ENCODE measurements at regions not wholly inside any gene's neighbourhood (a gene's known extent, or its start where the extent isn't known, plus 50 kb on each side); places are given as distances from the start of the nearest gene placed in this dataset.
"Not testable (repeated sequence)": the region's sequence is repeated elsewhere in the genome, so short reads cannot be mapped to it uniquely, and the experiment has no call there.

DNA sequence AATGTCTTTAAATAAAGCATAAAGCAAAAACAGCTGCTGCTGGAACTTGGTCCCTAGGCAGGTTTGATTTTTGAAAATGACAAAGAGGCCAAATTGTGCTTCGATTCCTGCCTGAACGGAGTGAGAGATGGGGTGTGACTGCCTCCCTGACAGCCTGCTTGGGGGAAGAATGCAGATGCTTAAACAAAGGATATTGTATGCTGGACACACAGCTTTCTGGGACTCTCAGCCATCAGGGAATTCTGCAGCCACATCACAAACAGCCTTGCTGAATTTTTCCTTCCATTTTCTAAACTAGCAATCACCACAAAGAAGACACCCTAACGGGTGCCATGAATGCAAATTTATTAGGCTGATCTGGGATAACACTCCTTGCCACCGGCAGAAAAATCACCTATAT is 83.9 kb upstream of the CPEB2 start:
- peak; percentile 74 for DNase-seq (ENCODE audit: low spot score)

DNA sequence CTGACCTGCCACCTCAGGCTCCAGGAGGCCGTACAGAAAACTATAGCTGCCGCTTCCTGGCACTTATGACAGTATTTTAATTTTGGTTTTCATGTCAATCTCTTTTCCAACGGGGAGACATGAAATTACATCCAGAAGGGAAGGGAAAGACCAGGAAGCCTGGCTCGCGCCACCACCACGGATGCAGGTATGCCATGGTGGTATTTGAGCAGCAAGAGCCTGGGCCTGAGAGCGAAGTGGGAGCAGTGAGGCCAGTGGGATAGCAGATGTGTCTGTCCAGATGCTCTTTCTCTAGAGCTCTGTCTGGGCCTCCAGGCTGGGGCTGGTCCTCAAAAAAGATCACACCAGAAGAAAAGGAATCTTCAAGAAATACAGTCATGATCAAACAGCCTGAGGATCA is 82.5 kb upstream of the CPEB2 start:
- DNase-seq (ENCODE audit: low spot score), result no peak

DNA sequence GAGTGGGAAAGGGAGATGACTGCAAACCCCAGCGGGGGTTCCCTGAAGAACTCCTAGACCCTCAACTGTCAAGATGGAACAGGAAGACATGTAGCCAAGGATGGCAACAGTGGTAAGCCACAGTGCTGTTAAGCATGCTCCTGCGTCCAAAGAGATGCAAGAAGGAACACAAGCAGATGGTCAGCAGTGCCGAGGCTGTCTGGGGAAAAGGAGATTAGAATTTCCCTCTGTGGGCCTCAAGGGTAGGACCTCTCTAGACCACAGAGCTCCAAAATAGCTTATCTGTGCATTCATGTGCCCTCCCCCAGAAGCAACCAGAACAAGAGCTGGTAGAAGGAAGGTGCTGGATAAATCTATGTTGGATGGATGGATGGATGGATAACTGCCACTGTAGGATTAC is 82.0 kb upstream of the CPEB2 start:
- no peak for DNase-seq (ENCODE audit: low spot score)

DNA sequence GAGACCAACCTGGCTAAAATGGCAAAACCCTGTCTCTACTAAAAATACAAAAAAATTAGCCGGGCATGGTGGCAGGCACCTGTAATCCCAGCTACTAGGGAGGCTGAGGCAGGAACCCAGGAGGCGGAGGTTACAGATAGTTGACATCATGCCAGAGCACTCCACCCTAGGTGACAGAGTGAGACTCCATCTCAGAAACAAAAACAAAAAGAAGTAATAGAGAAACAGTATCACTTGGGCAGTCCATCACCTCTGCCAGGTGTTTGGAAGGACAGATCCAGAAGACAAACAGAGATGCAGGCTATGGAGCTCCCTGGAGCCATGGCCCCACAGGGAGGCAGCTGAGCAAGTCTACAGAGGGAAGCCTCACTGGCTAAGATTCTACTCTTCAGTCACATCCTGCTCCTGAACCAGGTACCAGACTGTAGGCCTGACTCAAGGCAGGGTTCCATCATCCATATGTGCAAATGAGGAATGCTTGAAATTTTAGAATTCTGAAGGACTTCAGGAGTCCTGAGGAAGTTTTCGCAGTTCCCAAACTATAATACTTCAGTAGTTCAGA is 81.4 kb upstream of the CPEB2 start:
- DNase-seq (ENCODE audit: low spot score), result no peak

DNA sequence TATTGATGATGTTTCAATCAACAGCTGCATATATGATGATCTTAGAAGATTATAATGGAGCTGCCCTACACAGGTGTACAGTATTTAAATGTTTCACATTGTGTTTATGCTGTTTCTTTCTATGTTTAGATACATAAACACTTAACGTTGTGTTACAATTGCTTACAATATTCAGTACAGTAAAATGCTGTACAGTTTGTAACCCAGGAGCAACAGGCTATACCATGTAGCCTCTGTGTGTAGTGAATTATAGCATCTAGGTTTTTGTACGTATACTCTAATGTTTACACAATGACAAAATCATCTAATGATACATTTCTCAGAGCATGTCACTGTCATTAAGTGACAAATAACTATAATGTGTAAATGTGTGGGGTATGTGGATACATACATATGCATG is 80.5 kb upstream of the CPEB2 start:
- DNase-seq (ENCODE audit: low spot score), result not testable (repeated sequence)

DNA sequence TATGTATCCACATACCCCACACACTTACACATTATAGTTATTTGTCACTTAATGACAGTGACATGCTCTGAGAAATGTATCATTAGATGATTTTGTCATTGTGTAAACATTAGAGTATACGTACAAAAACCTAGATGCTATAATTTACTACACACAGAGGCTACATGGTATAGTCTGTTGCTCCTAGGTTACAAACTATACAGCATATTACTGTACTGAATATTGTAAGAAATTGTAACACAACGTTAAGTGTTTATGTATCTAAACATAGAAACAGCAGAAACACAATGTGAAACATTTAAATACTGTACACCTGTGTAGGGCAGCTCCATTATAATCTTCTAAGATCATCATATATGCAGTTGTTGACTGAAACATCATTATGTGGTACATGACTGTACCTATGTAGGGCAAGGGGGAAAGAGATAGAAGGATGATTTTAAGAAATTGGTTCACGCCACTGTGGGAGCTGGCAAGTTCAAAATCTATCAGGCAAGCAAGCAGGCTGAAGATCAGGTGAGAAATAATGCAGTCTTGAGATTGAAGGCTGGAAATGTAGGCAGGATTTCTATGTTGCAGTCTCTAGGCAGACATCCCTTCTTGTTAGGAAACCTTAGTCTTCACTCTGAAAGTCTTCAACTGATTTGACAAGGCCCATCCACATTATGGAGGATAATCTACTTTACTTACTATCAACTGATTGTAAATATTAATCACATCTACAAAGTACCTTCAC is 78.0 kb upstream of the CPEB2 start:
- no peak for DNase-seq (ENCODE audit: low spot score)

DNA sequence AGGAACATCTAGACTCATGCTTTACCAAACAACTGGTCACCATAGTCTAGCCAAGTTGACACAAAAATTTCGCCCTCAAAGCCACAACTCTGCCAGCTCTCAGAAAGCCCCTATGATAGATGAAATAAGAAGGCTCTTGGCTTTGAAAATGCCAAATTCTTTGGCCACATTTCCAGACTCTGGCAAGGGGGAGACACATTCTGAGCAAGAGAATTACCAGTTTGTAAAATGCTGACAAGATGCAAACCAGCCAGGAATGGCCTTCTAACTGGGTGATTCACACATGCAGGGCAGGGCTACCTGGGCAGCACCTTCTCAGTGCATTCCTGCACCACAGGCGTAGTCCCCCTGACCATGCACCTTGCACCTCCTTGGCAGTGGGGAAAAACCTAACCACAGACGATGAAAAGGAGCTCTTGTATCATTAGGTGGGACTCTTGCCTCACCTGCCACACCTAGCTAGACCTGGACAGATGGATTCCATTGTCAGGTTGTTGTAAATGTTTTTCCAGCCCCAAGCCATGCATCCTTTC is 77.4 kb upstream of the CPEB2 start:
- no peak for DNase-seq (ENCODE audit: low spot score)

DNA sequence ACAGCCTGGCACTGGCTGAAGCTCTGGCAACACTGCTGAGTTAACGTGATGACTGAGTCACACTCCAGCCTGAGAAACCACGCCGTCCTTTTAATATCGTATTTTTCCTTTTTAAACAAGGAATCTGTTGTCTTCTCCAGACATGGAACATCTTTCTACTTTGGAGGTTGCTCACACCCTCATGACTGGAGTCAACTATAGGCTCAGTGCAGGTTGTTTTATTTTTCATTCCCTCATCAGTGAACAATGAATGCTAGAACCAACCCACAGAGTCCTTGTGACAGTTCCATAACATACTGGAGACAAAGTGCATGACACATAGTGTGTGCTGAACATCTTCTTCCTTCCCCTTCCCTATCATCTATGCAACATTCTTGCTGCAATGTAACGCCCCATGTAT is 76.8 kb upstream of the CPEB2 start:
- no peak for DNase-seq (ENCODE audit: low spot score)

DNA sequence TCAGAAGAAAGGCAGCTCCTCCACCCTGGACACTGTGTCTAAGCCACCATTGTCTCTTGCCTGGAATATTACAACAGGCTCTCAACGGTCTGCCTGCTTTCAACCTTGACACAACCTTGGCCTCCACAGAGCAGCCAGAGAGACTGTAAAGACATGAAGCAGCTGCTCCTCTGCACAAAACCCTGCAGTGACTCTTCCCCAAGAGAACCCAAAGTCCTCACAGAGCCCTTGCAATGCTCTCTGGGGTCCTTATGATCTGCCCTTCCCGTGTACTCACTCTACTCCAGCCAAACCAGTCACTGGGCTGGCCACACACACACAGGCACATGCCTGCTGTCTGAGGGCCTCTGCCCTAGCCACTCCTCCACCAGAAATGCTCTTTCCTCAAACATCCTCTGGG is 75.9 kb upstream of the CPEB2 start:
- no peak for DNase-seq (ENCODE audit: low spot score)

DNA sequence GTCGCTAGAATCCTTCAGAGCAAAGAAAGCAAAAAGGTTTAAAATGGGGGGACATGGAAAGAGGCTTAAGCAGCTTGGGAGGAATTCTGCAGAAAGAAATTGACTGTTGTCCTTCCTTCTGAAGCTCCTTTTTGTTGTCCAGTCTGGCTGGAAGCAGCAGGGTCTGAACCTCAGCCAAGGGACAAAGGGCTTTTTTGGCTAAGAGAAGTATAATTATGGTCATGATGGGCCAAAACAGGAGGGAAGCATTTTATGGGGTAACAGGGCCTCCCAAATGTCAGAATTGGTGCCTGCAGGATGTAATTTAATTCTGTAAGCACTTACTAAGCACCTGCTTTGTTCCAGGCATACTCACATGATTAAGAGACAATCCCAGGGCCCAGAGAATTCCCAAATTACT is 74.2 kb upstream of the CPEB2 start:
- DNase-seq (ENCODE audit: low spot score), result peak; percentile 13

DNA sequence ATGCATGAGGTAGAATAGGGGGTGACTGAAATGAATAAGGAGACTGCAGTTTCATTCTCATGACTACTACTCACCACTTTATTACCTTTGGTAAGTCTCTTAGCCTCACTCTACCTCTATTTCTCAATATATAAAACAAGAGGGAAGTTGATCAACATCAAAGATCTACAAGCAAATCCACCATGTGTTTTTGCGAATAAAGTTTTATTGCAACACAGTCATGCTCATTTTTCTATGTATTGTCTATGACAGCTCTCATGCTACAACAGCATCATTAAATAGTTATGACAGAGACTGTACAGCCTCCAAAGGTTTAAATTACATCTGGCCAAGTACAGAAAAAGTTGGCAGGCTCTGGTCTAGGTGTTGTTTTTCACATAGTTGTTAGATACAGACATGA is 72.6 kb upstream of the CPEB2 start:
- DNase-seq (ENCODE audit: low spot score), result no peak

DNA sequence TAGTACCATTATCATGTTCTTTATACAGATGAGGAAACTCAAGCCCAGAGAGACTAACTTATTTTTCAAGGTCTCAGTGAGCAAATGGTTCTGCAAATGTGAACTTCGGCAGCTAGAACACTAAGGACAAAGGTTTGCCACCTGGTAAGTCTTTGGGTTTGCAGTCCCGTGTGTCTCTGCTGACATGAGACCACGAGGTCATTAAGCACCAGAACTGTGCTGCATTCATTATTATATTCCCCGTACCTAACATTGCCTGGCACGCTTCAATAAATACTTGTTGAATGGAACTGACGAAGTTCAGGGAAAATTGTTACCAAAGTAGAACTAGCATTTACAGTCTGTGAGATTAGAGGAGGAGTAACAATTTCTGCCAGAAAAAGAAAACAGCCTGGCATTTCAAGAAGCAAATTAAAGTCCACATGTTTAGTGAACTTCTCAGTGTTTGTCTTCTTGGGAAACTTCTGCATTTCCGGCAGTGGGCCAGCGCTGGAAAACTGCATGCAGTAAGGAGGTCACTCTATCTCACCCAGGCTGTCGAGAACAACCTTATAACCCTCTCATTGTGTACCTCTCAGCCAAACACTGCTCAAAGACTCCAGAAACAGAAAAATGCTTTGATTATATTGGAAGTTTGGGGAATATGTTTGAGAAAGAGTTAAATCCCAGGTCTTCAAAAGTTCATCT is 67.4 kb upstream of the CPEB2 start:
- DNase-seq (ENCODE audit: low spot score), result no peak

DNA sequence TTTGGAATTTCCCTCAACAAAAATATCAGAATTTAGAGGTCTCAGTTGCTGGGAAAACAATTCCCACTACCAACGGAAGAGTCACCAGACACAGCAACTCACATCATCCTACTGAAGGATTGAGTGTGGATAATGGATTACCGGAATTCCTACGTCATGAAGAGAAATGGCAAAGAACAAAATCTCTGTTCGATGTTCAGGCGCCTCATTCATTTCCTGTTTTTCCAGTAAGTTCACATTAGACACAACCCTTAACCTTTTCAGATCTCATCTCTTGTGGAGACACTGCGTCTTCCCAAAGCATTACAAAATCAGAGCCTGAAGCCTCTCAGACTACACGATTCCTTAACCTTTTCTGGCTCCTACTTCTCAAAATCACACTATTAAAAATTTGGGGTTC is 58.5 kb upstream of the CPEB2 start:
- no peak for DNase-seq (ENCODE audit: low spot score)

DNA sequence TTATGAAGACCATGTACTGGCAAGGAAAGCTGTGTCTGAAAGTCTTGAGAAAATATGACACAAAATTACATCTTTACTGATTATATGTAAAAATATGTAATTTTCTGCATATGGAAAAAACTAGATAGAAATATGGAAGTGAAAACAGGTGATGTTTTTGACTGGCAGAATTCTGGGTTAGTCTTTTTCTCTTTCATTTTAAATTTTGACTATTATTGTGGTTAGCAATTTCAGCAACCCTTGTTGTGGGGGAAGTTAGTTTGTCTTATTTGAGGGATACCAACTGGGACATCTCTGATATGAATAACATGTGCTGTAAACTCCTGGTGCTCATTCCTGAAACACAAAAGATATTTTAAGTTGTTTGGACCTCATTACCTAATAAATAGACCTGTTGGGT is 49.9 kb upstream of the CPEB2 start:
- no peak for DNase-seq (ENCODE audit: low spot score)

Measured in globus pallidus (tissue), 1 donor.